ENCODE measurements at regions not wholly inside any gene's neighbourhood (a gene's known extent, or its start where the extent isn't known, plus 50 kb on each side); places are given as distances from the start of the nearest gene placed in this dataset.

- Histone ChIP-seq H2AFZ (ENCODE audit: low read length) (no peak overlapping the region), H3K27ac (ENCODE audit: low read length) (no peak overlapping the region), H3K27me3 (replicated peaks; ENCODE audit: insufficient read depth, low read length) (no peaks in the 10 kb centered on the region), H3K4me1 (ENCODE audit: low read length) (no peaks in the 10 kb centered on the region), H3K9me2 (replicated peaks; ENCODE audit: insufficient read depth, low read length) (no peaks in the 10 kb centered on the region), H4K20me1 (ENCODE audit: insufficient read depth, low read length) (no peaks in the 10 kb centered on the region), H3K79me2 (ENCODE audit: low read length) (no peaks in the 10 kb centered on the region), H3K36me3 (replicated peaks; ENCODE audit: insufficient read depth, low read length) (no peaks in the 10 kb centered on the region), H3K4me2 (ENCODE audit: low read depth, low read length) (no peak overlapping the region), H3F3A (ENCODE audit: insufficient read depth, low read length) (no peaks in the 10 kb centered on the region), H3K9ac (ENCODE audit: low read length) (no peak overlapping the region), H3K4me3 (ENCODE audit: low read length) (no peak overlapping the region), H3K9me3 (replicated peaks; ENCODE audit: insufficient read depth, low read length) (no peaks in the 10 kb centered on the region)
- TF ChIP-seq CTCF (IDR thresholded peaks at IDR 0.05; ENCODE audit: low read length), result no peak
- no peak for TF ChIP-seq EZH2phosphoT487 (IDR thresholded peaks at IDR 0.05; ENCODE audit: low read length)
- no peak for TF ChIP-seq EZH2 (optimal IDR thresholded peaks at IDR 0.05; ENCODE audit: low read depth, low read length)
- no peak for DNase-seq
These were observed 314.2 kb upstream of the RARB start for GRCh38 chr3:25113891-25114290.

GRCh38 chr3:25114532-25114931 is 313.5 kb upstream of the RARB start:
- TF ChIP-seq EZH2 (optimal IDR thresholded peaks at IDR 0.05; ENCODE audit: low read depth, low read length), result no peak
- TF ChIP-seq EZH2phosphoT487 (IDR thresholded peaks at IDR 0.05; ENCODE audit: low read length), result no peak
- no peak for TF ChIP-seq CTCF (IDR thresholded peaks at IDR 0.05; ENCODE audit: low read length)
- Histone ChIP-seq H3K9me2 (replicated peaks; ENCODE audit: insufficient read depth, low read length) (no peaks in the 10 kb centered on the region), H3K27ac (ENCODE audit: low read length) (no peak overlapping the region), H4K20me1 (ENCODE audit: insufficient read depth, low read length) (no peaks in the 10 kb centered on the region), H3K4me3 (ENCODE audit: low read length) (no peak overlapping the region), H3K27me3 (replicated peaks; ENCODE audit: insufficient read depth, low read length) (no peaks in the 10 kb centered on the region), H3K79me2 (ENCODE audit: low read length) (no peaks in the 10 kb centered on the region), H3K4me1 (ENCODE audit: low read length) (no peaks in the 10 kb centered on the region), H3K4me2 (ENCODE audit: low read depth, low read length) (no peak overlapping the region), H3K9me3 (replicated peaks; ENCODE audit: insufficient read depth, low read length) (no peaks in the 10 kb centered on the region), H3K36me3 (replicated peaks; ENCODE audit: insufficient read depth, low read length) (no peaks in the 10 kb centered on the region), H2AFZ (ENCODE audit: low read length) (no peak overlapping the region), H3K9ac (ENCODE audit: low read length) (no peak overlapping the region), H3F3A (ENCODE audit: insufficient read depth, low read length) (no peaks in the 10 kb centered on the region)
- DNase-seq, result no peak

- H3K4me2 ChIP-seq (ENCODE audit: low read depth, low read length), result no peak overlapping the region
- no peaks in the 10 kb centered on the region for H3K9me2 ChIP-seq (replicated peaks; ENCODE audit: insufficient read depth, low read length)
- H3K9me3 ChIP-seq (replicated peaks; ENCODE audit: insufficient read depth, low read length), result no peaks in the 10 kb centered on the region
- H3K79me2 ChIP-seq (ENCODE audit: low read length), result no peaks in the 10 kb centered on the region
- no peaks in the 10 kb centered on the region for H3K27me3 ChIP-seq (replicated peaks; ENCODE audit: insufficient read depth, low read length)
- DNase-seq, result no peak
- H2AFZ ChIP-seq (ENCODE audit: low read length), result no peak overlapping the region
- no peaks in the 10 kb centered on the region for H3F3A ChIP-seq (ENCODE audit: insufficient read depth, low read length)
- H3K4me1 ChIP-seq (ENCODE audit: low read length), result no peaks in the 10 kb centered on the region
- TF ChIP-seq CTCF (IDR thresholded peaks at IDR 0.05; ENCODE audit: low read length) (no peak), EZH2phosphoT487 (IDR thresholded peaks at IDR 0.05; ENCODE audit: low read length) (no peak), EZH2 (optimal IDR thresholded peaks at IDR 0.05; ENCODE audit: low read depth, low read length) (no peak)
- no peak overlapping the region for H3K9ac ChIP-seq (ENCODE audit: low read length)
- no peaks in the 10 kb centered on the region for H3K36me3 ChIP-seq (replicated peaks; ENCODE audit: insufficient read depth, low read length)
- no peak overlapping the region for H3K27ac ChIP-seq (ENCODE audit: low read length)
- H4K20me1 ChIP-seq (ENCODE audit: insufficient read depth, low read length), result no peaks in the 10 kb centered on the region
- no peak overlapping the region for H3K4me3 ChIP-seq (ENCODE audit: low read length)
These were observed 311.0 kb upstream of the RARB start for GRCh38 chr3:25117005-25117593.
